ENCODE measurements at regions not wholly inside any gene's neighbourhood (a gene's known extent, or its start where the extent isn't known, plus 50 kb on each side); places are given as distances from the start of the nearest gene placed in this dataset.

- TF ChIP-seq CTCF (IDR thresholded peaks at IDR 0.05) = no peak
- no peak for TF ChIP-seq POLR2A (IDR thresholded peaks at IDR 0.05)
These were observed 673.6 kb upstream of the ADGRL2 start for GRCh38 chr1:81126989-81127581.

Data from prostate gland (tissue), 2 donors.